ENCODE measurements at regions not wholly inside any gene's neighbourhood (a gene's known extent, or its start where the extent isn't known, plus 50 kb on each side); places are given as distances from the start of the nearest gene placed in this dataset.

DNA sequence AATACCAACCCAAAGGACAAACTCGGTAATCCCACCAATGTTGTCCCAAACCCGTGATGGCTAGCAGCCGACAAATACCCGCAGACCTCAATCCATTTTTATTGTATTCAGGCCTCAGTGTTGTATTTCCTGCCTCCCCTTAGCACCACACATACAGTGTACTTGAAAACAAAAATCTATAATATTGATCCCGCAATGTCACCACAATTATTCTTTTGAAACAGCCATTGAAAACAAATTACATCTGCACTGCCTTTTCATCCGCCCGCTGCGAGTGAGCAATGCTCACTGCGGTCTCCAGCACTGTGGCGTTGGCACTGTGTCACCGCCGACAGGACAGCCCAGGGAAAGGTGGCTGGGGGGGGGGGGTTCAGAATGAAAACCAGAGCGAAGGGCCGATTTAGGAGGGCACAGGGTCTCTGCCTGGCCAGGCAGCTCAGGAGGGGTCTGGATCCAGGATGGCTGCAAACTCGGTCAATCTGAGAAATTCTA, 385.8 kb upstream of the ZNF507 start:
- no peak for ATAC-seq

DNA sequence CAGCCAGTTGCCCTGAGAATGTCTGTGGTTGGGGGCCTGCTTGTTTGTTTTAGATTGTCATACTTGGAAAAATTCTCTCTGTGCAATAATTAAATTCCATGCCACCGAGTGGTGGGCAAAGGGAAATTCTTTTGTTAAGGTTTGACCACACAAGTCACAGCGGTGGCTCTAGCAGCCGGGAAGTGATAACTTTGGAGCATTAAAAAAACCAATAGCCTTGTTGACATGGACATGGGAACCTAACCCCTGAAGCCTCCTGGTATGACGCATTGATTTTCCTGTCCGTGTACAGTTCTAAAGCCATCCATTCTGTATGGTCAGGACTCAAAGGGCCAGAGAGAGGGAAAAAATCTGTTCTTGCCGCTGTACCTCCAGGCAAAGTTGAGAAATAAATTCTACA, 384.9 kb upstream of the ZNF507 start:
- no peak for ATAC-seq

DNA sequence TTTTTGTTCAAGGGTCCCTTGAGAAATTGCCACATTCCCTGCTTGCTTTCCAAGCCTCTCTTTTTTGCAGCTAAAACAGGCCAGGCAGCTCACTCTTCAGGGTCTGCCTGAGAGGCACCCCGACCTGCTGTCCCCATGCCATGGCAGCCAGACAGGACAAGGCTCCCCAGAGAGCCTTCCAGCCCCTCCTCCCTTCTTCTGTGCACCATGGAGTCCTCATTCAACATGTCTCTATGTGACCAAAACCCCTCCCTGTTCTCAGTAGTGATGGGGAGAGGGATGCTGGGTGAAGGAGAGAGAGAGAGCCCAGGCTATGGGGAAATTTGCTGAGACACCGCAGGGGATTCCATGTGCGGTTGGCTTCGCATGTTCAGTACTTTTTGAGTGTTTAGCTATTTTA, 384.2 kb upstream of the ZNF507 start:
- no peak for ATAC-seq

DNA sequence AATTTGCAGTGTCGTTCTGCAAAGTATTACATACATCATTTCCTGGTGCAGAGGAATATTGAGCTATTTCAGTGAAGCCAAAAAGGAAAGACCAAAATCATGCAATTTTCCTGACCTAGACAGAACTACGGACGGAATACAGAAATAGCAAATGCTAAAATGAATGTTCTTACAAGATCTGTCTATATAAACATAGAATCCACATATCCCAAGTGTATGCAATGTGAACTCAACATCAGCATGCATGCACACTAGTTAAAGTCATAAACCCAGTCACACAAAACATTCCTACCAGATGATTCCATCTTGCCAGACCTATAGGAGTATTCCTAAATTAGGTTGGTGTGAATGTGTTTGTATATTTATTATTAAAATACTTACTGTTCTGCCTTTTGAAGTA, 383.7 kb upstream of the ZNF507 start:
- ATAC-seq: no peak

DNA sequence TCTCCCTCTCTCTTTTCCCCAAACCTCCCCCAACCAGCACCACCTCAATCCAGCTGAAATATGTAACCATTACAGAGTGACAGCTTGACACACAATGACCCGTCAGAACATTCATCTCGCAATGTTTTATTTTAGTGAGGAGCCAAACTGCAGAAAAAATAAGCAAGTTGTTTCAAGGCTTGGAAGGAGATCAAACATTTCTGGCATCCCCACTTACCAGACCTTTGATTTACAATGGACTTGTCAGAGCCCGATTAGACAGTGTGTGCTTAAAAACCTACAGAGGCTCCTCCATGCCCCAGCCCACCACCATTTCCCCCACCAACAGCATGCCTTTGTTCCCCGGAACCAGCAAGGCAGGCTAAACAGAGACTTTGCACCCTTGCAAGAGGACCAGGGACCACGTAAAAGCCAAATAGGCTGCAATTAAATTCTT, 382.8 kb upstream of the ZNF507 start:
- ATAC-seq: no peak

DNA sequence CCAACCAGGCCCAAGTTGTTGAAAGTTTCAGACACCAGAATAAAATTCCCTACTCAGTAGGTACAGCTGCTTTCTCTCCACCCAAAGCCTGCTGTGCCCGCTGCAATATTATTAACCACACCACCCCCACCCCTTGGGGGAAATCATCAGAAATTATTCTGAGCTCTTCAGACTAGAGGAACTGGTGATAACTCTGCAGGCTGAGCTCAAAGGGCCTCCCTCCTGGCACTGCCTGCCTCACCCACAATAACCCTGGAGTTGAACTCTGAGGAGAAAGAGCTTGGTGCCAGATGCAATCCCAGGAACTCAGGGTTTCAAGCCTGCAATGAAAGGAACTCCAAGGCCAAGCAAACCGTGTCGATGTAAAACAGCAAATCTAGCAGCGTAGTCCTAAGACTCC, 381.7 kb upstream of the ZNF507 start:
- no peak for ATAC-seq

DNA sequence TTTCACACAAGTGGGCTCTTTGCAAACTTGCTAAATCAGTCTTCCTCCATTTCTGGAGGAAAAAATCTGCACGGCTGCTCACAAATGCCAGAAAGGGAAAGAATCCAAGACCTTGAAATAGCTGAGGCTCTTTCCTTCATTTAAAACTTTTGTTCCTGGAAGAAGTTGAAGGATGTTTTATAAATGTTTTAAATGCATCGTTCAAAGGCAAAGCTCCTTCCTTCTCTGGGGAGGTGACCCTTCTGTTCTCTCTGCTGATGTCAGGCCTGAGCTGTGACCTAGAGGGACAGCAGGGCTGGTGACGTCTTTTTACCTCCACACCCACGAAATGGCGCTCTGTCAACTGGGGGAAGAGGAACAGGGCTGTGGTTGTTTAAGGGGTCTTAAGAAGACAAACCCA, 376.4 kb upstream of the ZNF507 start:
- no peak for ATAC-seq

DNA sequence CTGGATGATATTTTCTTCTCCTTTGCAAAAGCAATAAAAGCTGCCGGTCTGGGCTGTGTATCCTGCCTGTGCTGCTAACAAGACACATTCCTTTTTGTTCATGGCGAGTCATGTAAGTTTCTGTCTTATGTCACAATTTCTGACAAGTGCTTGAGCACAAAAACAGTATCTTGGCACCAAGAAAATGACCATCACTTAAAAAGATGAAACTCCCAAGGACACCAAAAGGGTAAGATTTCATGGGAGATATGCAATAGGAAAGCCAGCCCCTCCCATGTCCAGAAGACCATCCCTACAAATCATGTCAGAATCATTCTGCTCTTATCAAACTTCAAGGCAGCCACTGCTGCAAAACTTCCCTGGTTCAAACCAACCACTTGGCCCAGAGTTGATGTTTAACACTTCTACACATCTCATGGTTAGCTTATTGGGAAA, 375.4 kb upstream of the ZNF507 start:
- no peak for ATAC-seq

DNA sequence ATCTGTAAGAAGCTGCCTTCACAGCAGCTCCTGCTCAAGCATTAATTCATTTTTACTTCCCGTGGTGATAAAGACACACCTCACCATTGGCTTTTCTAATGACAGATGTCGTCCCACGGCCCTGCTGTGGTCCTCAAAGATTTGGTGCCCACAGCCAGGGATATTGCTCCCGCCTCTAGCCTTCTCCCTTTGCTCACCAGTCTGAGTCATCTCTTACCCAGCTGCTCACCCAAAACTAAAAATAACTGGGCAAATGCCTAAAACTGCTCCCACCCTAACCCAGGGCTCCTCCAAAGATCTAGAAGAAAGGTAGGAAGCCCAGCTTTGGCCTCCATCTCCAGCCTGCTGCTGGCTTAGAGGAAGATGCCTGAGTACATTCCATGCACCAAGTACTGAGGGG, 371.1 kb upstream of the ZNF507 start:
- ATAC-seq: no peak

DNA sequence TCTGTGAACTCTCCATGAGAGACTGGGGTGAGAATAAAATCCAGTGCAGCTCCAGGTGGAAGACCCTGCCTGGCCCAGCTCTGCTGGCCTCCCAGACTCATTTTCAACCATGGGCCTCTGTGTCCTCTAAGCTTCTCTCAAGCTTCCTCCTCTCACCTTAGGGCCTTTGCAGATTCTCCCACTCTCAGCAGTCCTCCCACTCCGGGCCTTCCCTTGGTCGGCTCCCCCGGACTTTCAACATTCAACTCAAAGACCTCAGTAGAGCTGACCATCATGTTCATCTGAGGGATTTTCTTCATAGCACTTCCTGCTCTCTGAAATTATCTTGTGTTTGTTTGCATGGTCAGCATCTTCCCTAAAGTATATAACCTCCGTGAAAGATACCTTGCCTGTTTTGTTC, 370.5 kb upstream of the ZNF507 start:
- no peak for ATAC-seq

DNA sequence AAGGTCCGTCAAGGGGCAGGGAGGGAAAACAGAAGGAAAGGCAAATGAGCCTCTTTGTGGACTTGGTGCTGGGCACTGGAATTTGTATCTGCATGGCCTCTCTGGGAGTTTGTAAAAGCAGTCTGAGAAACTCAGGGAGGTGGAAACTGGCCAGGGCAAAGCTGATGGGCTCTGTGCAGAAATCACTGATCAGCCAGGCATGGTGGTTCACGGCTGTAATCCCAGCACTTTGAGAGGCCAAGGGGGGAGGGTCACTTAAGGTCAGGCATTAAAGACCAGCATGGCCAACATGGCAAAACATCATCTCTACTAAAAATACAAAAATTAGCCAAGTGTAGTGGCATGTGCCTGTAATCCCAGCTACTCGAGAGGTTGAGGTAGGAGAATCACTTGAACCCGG, 369.9 kb upstream of the ZNF507 start:
- ATAC-seq: no peak

DNA sequence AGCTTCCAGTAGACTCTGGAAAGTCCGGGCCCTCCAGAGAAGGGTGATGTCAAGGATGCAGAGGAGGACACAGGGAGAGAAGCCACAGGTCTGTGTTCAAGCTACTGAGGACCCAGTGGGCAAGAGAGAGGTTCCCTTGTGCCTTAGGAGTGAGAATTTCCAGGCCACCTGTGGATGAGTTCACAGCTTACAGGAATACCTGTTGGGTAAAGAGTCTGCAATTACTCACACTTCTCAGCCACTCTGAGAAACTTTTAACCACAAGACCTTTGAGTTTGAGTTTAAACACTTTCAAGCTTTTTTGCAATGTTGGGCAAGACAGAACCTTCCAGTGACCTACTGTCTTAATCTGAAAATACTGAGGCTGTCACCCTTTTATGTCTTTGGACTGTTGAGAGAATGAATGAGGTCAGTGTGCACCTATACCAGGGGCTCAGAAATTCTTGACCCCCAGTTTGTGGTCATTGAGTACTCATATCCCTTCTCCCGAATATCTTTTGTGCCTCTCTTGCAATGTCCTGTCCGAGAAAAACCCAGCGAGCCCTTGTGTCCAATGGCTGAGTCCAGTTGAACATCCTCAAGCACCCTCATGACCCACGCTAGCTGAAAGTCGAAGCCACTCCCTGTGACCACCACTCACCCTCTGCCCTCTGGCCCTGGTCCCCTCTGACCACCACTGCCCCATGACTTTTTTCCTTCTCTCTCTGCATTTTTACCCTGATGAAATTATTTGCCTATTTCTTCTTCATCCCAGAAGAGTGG, 368.5 kb upstream of the ZNF507 start:
- no peak for ATAC-seq

DNA sequence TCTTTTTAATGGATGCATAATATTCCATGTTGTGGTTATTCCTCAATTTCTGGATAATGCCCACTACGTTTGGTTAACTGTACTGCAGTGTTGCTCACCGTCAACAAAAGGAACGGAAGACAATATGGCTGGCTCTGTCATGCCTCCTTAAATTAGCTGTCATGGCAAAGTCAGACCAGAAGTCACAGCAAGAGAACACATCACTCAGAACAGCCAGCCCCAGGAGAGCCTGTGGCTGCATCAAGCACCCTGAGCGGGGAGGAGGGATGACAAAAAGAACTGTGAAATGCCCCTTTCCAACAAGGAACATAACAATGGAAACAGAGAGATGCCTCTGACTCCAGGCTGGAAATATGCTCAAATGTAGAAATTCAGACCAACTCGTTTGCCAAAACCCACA, 366.0 kb upstream of the ZNF507 start:
- no peak for ATAC-seq

DNA sequence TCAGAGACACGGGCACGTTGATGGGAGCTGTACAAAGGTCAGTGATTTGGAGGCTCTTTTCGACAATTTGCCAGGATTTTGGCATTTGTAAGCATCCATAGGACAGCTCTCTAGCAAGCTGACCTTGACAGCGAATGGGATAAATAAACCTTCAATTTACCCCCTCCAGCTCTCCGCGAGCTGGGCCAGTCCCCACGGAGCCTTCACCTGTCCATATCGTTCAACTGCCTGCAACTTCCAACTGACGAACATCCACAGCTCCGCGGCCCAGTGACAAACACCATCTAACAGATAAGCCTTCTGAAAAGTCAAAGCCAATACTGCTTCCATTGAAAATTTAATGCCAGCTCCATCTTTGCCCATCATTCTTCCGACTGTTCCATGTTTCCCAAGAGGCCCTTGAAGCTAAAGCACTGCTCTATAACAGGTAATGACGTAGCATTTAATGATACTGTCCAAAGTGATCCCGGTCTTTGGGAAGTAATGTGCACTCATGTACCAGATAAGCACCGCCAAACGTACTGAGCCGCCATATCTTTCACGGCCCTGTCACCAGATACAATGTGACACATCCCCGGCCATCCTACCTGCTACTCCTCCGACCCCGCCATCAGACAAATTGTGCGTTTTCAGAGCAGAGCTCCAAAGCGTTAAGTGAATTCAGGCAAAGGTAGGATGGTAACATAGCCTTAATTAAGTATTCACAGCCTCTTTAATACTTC, 365.3 kb upstream of the ZNF507 start:
- no peak for ATAC-seq

DNA sequence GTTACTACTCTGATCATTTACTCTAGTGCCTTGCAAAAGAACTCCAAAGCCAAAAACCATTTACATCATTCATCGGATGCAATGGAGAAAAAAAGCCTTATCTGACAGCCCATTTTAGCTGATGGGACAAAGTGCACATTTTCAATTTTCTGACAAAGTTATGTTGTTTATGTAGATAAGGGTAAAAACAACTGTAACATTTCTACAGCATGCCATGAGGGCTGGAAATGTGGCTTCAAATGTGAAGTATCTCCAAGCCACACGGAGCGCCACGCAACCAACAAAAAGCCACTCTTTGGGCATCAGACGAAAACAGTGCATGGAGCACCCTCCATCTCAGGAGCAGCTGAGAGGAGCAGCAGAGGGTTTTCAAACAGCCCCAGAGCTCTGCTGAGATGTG, 364.6 kb upstream of the ZNF507 start:
- ATAC-seq: no peak

DNA sequence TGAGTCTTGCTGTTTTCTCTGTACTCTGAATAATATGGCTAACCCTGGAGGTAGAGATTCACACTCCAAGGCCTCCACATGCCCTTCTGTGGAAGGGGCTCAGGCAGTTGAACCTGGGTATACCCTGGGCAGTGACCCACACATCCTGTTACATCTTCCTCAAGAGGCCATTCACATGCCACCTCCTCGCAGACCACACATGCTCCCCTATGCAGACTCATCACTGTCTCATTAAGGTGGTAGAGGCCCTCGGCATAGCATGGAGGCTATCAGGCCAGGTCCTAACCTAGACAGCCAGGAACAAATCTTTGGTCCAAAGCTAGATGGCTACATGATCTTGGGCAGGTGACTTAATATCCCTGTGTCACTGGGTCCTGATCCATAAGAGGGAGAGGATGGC, 363.9 kb upstream of the ZNF507 start:
- no peak for ATAC-seq

DNA sequence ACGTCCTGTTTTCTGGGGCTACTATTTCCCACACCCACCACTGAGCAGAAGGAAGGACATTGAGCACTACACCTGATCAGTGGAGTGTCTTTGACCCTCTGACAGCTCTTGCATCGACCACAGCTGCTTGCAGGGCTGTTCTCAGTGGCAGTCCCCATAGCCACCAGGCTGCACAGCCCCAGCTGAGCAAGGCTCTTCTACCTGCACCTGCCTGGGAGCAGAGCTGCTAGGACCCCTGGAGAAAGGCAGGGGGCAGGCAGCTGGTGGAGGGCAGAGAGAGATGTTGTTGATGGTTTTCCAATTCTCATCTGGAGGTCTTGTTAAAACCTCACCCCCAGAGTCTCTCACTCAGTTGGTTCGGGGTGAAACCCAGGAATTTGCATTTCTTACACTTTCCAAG, 361.8 kb upstream of the ZNF507 start:
- no peak for ATAC-seq

DNA sequence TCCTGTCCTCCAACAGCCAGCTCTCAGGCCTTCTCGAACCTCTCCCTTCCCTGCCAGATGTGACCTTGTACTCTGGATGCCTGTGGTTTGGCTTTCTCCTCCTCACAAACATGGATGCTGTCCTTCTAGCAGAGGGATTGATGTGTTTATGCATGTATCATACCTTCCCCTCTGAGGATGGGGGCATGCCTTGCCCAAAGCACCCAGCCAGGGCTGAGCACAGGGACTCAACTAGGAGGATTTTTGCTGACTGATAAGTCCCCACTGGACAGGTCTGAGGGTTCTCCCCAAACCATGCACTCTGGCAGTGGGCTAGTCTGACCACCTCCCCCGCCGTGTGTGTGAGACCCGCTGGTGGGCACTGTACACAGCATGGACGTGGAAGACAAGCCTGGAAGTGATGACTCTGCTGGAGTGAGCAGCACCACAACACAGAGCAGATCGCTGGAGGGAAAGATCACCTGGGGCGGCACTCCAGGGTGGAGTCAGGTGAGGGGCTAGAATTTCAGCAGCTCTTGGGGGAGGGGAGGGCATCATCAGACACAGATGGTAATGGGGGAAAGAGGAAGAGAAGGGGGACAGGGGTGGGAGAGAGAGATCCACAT, 360.3 kb upstream of the ZNF507 start:
- no peak for ATAC-seq

DNA sequence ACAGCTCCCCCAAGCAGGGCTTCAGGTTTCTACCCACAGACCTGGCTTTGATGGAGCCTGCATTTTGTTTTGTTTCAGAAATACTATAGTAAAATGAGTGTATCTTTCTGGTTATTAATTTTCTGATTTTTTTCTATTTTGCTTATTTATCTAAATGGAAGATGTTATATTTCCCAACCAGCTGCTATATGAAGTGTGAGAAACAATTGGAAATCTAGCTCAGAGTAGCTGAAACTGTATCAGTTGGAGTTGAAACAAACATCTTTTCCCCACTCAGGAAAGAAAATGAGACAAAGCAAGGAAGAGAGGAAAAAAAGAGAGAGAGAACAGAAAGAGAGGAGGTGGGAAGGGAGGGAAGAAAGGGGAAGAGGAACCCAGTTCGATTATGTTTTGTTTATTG, 358.5 kb upstream of the ZNF507 start:
- no peak for ATAC-seq

DNA sequence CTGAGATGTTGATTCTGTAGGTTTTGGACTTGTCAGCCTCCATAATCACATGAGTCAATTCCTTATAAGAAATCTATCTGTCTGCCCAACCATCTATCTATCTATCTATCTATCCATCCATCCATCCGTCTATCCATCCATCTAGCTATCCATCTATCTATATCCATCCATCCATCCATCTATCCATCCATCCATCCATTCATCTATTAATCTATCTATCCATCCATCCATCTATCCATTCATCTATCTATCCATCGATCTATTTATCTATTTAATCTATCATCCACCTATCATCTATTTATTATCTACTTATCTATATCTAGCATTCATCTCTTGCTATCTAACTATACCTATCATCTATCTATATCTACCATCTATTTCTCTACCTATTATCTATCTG, 357.2 kb upstream of the ZNF507 start:
- ATAC-seq: no peak

DNA sequence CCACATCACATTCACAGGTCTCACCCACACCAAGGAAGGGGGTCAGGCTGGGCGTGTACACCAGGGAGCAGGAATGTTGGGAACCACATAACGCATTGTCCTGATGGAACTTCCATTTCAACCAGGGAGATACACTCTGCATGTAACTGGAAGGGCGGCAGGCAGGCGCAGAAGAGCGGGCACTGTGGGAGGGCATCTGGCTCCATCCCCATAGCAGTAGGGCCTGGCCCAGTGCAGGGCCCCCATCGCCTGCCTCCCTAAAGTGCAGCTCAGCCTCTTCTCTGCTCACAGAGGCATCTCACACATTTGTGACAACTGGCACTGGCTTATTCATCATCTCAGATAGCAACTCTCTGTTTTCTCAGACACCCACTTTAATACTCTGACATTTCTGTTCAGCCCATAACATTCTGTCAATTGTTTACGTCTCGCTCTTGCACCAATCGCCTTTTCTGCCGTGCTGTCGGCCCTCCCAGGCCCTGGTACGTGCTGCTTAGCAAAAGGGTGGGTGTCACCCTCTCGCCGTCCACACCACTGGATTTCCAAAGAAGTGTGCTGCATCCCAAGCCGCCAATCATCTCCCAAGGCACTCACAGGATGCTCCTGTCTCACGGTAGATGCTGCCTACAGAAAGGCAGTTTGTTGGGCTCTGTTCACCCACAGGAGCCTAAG, 353.3 kb upstream of the ZNF507 start:
- ATAC-seq: no peak

DNA sequence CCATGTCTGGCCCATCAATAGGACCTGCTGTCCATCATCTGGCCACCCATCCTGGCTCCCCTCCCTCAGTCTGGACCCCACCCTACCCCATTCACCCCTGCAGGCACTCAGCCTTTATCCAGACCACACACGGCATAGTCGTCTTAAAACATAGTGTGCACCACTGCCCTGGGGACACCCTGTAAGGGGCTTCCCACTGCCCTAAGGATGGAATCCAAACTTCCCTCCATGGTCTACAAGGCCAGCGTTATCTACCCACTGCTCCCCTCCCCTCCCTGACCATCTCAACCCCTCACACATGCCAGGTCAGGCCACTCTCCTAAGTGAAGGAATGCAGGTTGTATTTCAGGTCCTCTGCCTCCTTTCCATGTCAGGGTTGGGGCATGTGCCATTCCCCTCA, 352.7 kb upstream of the ZNF507 start:
- no peak for ATAC-seq

DNA sequence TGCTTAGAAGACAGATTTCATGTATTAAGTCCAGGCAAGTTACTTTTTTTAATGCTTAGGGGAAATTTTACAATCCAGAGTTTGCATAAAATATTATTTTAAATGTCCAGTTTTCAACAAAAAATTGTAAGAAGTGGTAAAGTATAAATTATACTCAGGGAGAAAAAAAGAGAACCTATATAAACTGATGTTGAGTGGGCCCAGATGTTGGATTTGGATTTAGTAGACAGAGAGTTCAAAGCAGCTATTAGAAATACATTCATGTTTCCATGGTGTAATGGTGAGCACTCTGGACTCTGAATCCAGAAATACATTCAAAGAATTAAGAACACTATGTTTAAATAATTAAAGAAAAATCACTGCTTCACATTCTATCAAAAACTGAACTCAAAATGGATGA, 349.9 kb upstream of the ZNF507 start:
- ATAC-seq: no peak

Measured in activated CD4-positive, CD25-positive, alpha-beta regulatory T cell treated with anti-CD3 and anti-CD28 coated beads, Interleukin-2, amount 50 U/mL, for 24 hours (primary cell).